OCI-LY7 (cell line): ENCODE measurements at regions not wholly inside any gene's neighbourhood (a gene's known extent, or its start where the extent isn't known, plus 50 kb on each side); places are given as distances from the start of the nearest gene placed in this dataset.
"Not testable (repeated sequence)": the region's sequence is repeated elsewhere in the genome, so short reads cannot be mapped to it uniquely, and the experiment has no call there.

ENCODE experiments used
- BruUV-seq: library from RNA; stranded (reverse); fragments of 400-500 nt; replicated peaks from 2 replicates; lab custom pipeline; 2021; lab: Mats Ljungman, UMichigan
- CTCF ChIA-PET: fragments of 300-600 bp; sonication (Branson Sonifier 250); formaldehyde crosslinking; loops from one replicate; lab custom pipeline; 2022; ENCODE audit warnings: antibody characterized with exemption; ENCODE audit not compliant: unreplicated experiment; lab: Charles Lee
- POLR2A ChIA-PET: fragments of 300-600 bp; sonication (Branson Sonifier 250); formaldehyde crosslinking; loops from one replicate; lab custom pipeline; 2022; ENCODE audit warnings: antibody characterized with exemption; lab: Charles Lee
- DNase-seq: peaks from one replicate; pipeline ENCODE4 v3.0.0-alpha.2; 2015; ENCODE audit warnings: low spot score
- H2AFZ ChIP-seq: fragments of 200-600 bp; sonication (generic), shearing (Covaris generic); 2 replicates; pipeline ENCODE4 v1.6.1; 2014; ENCODE audit warnings: mild to moderate bottlenecking, antibody characterized with exemption, low read length, moderate library complexity
- H3K27ac ChIP-seq: fragments of 200-600 bp; sonication (generic); 2 replicates; pipeline ENCODE4 v1.5.1; 2014; ENCODE audit warnings: mixed run types, low read depth, mild to moderate bottlenecking, moderate library complexity, low read length, inconsistent platforms; ENCODE audit not compliant: poor library complexity, severe bottlenecking
- H3K36me3 ChIP-seq: fragments of 200-600 bp; sonication (generic); 2 replicates; pipeline ENCODE4 v1.6.1; 2014; ENCODE audit warnings: mild to moderate bottlenecking, antibody characterized with exemption, low read length, moderate library complexity, mixed read lengths; ENCODE audit not compliant: insufficient read depth
- H3K4me1 ChIP-seq: fragments of 200-600 bp; sonication (generic); 2 replicates; pipeline ENCODE4 v1.5.1; 2014; ENCODE audit warnings: mild to moderate bottlenecking, low read length; ENCODE audit not compliant: insufficient read depth, poor library complexity, severe bottlenecking
- H3K4me2 ChIP-seq: fragments of 200-600 bp; sonication (generic); 2 replicates; pipeline ENCODE4 v1.6.1; 2014; ENCODE audit warnings: mild to moderate bottlenecking, low read length
- H3K4me3 ChIP-seq: fragments of 200-600 bp; sonication (generic); 2 replicates; pipeline ENCODE4 v1.5.1; 2014; ENCODE audit warnings: mild to moderate bottlenecking, low read depth, low read length; ENCODE audit not compliant: poor library complexity, severe bottlenecking
- H3K79me2 ChIP-seq: fragments of 200-600 bp; sonication (generic); 2 replicates; pipeline ENCODE4 v1.6.1; 2016; ENCODE audit warnings: low read depth, mild to moderate bottlenecking, low read length, moderate library complexity, mixed read lengths; ENCODE audit not compliant: insufficient read depth
- H3K9me2 ChIP-seq: fragments of 200-600 bp; sonication (generic); 2 replicates; pipeline ENCODE4 v1.6.1; 2016; ENCODE audit warnings: mild to moderate bottlenecking, low read length, mixed read lengths; ENCODE audit not compliant: insufficient read depth
- H3K9me3 ChIP-seq: fragments of 200-600 bp; sonication (generic); 2 replicates; pipeline ENCODE4 v1.6.1; 2014; ENCODE audit warnings: mild to moderate bottlenecking, mixed run types, low read length, mixed read lengths
- H4K20me1 ChIP-seq: fragments of 200-600 bp; sonication (generic); 2 replicates; pipeline ENCODE4 v1.6.1; 2014; ENCODE audit warnings: mild to moderate bottlenecking, antibody characterized with exemption, low read length, moderate library complexity, mixed read lengths; ENCODE audit not compliant: insufficient read depth
- CTCF ChIP-seq: fragments of 200-600 bp; sonication (generic); conservative IDR thresholded peaks from 2 replicates; pipeline ENCODE4 v1.5.1; 2014; ENCODE audit warnings: mild to moderate bottlenecking, antibody characterized with exemption, low read length, moderate library complexity, mixed read lengths
- EZH2phosphoT487 ChIP-seq: fragments of 200-600 bp; sonication (generic); IDR thresholded peaks from 2 replicates; pipeline ENCODE4 v1.6.1; 2018; ENCODE audit warnings: low read depth, borderline replicate concordance, mild to moderate bottlenecking, mixed run types, antibody characterized with exemption, low read length, moderate library complexity, mixed read lengths
- intact Hi-C: fragments of 100-400 bp; cut with micrococcal nuclease; formaldehyde crosslinking; loops from one replicate; pipeline ENCODE4 v1.10.0; 2022; ENCODE audit not compliant: unreplicated experiment

- no TSS peak for BruUV-seq
- H3K27ac ChIP-seq = no peak overlapping the region
- no peaks in the 10 kb centered on the region for H3K9me3 ChIP-seq
- no peaks in the 10 kb centered on the region for H3K9me2 ChIP-seq
- no peaks in the 10 kb centered on the region for H4K20me1 ChIP-seq
- no peaks in the 10 kb centered on the region for H3K4me1 ChIP-seq
- no peak overlapping the region for H3K4me3 ChIP-seq
- intact Hi-C loops = no loop called here
- TF ChIP-seq EZH2phosphoT487 = no peak
- no peak for TF ChIP-seq CTCF
- CTCF ChIA-PET = no interaction called here
- H3K36me3 ChIP-seq = no peaks in the 10 kb centered on the region
- POLR2A ChIA-PET = interaction anchor here (0.6 kb wide), 1 partner anchor 11 kb away, joined by 4 read pairs; no protein-coding TSS in a partner anchor
- no peak for DNase-seq
- no peak overlapping the region for H3K4me2 ChIP-seq
- H2AFZ ChIP-seq = no peak overlapping the region
- H3K79me2 ChIP-seq = no peaks in the 10 kb centered on the region
Measured at GRCh38 chr4:85187106-85187505, 220.6 kb upstream of the WDFY3 start.

- DNase-seq, H4K20me1 ChIP-seq, intact Hi-C loops, H3K27ac ChIP-seq, H2AFZ ChIP-seq, H3K36me3 ChIP-seq, H3K4me2 ChIP-seq, H3K79me2 ChIP-seq, H3K4me1 ChIP-seq, CTCF ChIA-PET, H3K9me2 ChIP-seq, H3K9me3 ChIP-seq, BruUV-seq, H3K4me3 ChIP-seq: not testable (repeated sequence)
- POLR2A ChIA-PET = interaction anchor here (0.6 kb wide), 1 partner anchor 102 kb away, joined by 3 read pairs; no protein-coding TSS in a partner anchor
Measured at GRCh38 chr4:85196015-85196414, 229.5 kb upstream of the WDFY3 start.

- POLR2A ChIA-PET = interaction anchor here (0.8 kb wide), 1 partner anchor 9 kb away, joined by 3 read pairs; no protein-coding TSS in a partner anchor
- Histone ChIP-seq H3K4me2 (no peak overlapping the region), H2AFZ (no peak overlapping the region), H4K20me1 (no peaks in the 10 kb centered on the region), H3K36me3 (no peaks in the 10 kb centered on the region), H3K4me1 (no peaks in the 10 kb centered on the region), H3K9me2 (no peaks in the 10 kb centered on the region), H3K79me2 (no peaks in the 10 kb centered on the region), H3K4me3 (no peak overlapping the region), H3K9me3 (no peaks in the 10 kb centered on the region), H3K27ac (no peak overlapping the region)
- TF ChIP-seq EZH2phosphoT487 (no peak), CTCF (no peak)
- intact Hi-C loops = no loop called here
- DNase-seq = no peak
- no TSS peak for BruUV-seq
- CTCF ChIA-PET = no interaction called here
Measured at GRCh38 chr4:85200106-85200505, 233.6 kb upstream of the WDFY3 start.
